Spinal cord (tissue), 9 donors: ENCODE measurements at regions not wholly inside any gene's neighbourhood (a gene's known extent, or its start where the extent isn't known, plus 50 kb on each side); places are given as distances from the start of the nearest gene placed in this dataset.
"Not testable (repeated sequence)": the region's sequence is repeated elsewhere in the genome, so short reads cannot be mapped to it uniquely, and the experiment has no call there.

Experiments used
- DNase-seq, 6 donors: peaks; one replicate each; pipeline versions ENCODE4 v3.0.0 to v3.0.0-alpha.2; 2013 to 2015; ENCODE audit warnings: low spot score in 6 of 6, low read depth in 4 of 6
- H3K27ac ChIP-seq: one replicate; pipeline ENCODE4 v1.5.1; 2013; ENCODE audit warnings: low read depth, low read length, control low read depth
- H3K27me3 ChIP-seq: one replicate; pipeline ENCODE4 v1.6.1; 2013; ENCODE audit warnings: low read length; ENCODE audit not compliant: control insufficient read depth, insufficient read depth
- H3K36me3 ChIP-seq: one replicate; pipeline ENCODE4 v1.6.1; 2013; ENCODE audit warnings: low read length; ENCODE audit not compliant: control insufficient read depth, insufficient read depth
- H3K4me1 ChIP-seq: one replicate; pipeline ENCODE4 v1.6.1; 2013; ENCODE audit warnings: low read length; ENCODE audit not compliant: control insufficient read depth, insufficient read depth
- H3K4me3 ChIP-seq: one replicate; pipeline ENCODE4 v1.5.1; 2013; ENCODE audit warnings: low read depth, low read length, control low read depth
- H3K9me3 ChIP-seq: one replicate; pipeline ENCODE4 v1.6.1; 2013; ENCODE audit warnings: low read length; ENCODE audit not compliant: control insufficient read depth, insufficient read depth
- WGBS: methylation state at CpG from one replicate; pipeline ENCODE4 v1.1.5; 2013; ENCODE audit warnings: missing lambda C conversion rate; ENCODE audit not compliant: insufficient coverage; 5-methylcytosine and 5-hydroxymethylcytosine counted together
- donor health status: healthy.

- 59% methylated on average over 7 of the region's 8 CpGs for WGBS
- H3K27me3 ChIP-seq = no peaks in the 10 kb centered on the region
- H3K4me3 ChIP-seq = no peak overlapping the region
- DNase-seq = no peak
- H3K27ac ChIP-seq = no peak overlapping the region
- H3K4me1 ChIP-seq = no peaks in the 10 kb centered on the region
- no peaks in the 10 kb centered on the region for H3K36me3 ChIP-seq
- H3K9me3 ChIP-seq = no peaks in the 10 kb centered on the region
Measured at GRCh38 chr1:164141797-164142196, 417.2 kb upstream of the PBX1 start.

- Histone ChIP-seq H3K4me1 (no peaks in the 10 kb centered on the region), H3K36me3 (no peaks in the 10 kb centered on the region), H3K9me3 (no peaks in the 10 kb centered on the region), H3K27me3 (no peaks in the 10 kb centered on the region), H3K27ac (no peak overlapping the region), H3K4me3 (no peak overlapping the region)
- no peak for DNase-seq
- WGBS = no CpG with 5 or more reads among the region's 1 CpG
Measured at GRCh38 chr1:164154622-164155021, 404.4 kb upstream of the PBX1 start.

- Histone ChIP-seq H3K9me3 (no peaks in the 10 kb centered on the region), H3K4me1 (no peaks in the 10 kb centered on the region), H3K27ac (no peak overlapping the region), H3K27me3 (no peaks in the 10 kb centered on the region), H3K36me3 (no peaks in the 10 kb centered on the region), H3K4me3 (no peak overlapping the region)
- peak in 2 of 6 donors; percentile 32 to 55 for DNase-seq
- WGBS = 50% methylated on average over 4 of the region's 4 CpGs
Measured at GRCh38 chr1:164155347-164155746, 403.6 kb upstream of the PBX1 start.

DNA sequence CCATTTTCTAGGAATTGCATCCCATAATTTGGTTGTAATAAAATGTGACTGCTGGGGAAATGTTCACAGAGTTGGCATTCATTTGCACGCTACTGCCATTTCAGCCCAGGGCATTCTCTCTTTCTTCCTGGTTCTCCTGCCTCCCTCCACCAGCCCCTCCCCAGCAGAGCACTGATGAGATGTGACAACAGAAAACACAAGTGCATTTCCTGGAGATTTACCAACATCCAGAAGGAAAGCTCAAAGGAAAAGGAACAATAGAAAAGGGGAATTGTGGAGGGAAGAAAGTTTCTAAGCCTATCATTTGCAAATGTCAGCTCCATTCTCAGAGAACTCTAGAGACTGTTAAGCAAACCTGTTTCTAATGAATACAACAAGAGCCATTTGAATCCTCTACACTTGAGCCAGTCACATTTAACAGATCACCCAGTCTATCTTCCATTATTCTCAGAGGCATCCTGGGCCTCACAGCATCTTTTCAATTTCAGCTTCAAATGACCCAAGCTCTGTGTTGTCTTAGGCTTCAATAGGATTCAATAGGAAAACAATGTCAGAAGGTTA lies 395.6 kb upstream of the PBX1 start:
- Histone ChIP-seq H3K4me3 (no peak overlapping the region), H3K27me3 (no peaks in the 10 kb centered on the region), H3K27ac (no peak overlapping the region), H3K9me3 (no peaks in the 10 kb centered on the region), H3K4me1 (no peaks in the 10 kb centered on the region), H3K36me3 (no peaks in the 10 kb centered on the region)
- no peak for DNase-seq
- WGBS = no CpG with 5 or more reads among the region's 1 CpG

- DNase-seq = no peak
- Histone ChIP-seq H3K27ac (no peak overlapping the region), H3K4me1 (no peaks in the 10 kb centered on the region), H3K4me3 (no peak overlapping the region), H3K27me3 (no peaks in the 10 kb centered on the region), H3K36me3 (no peaks in the 10 kb centered on the region), H3K9me3 (no peaks in the 10 kb centered on the region)
- no CpG with 5 or more reads among the region's 2 CpGs for WGBS
Measured at GRCh38 chr1:164165466-164165865, 393.5 kb upstream of the PBX1 start.

DNA sequence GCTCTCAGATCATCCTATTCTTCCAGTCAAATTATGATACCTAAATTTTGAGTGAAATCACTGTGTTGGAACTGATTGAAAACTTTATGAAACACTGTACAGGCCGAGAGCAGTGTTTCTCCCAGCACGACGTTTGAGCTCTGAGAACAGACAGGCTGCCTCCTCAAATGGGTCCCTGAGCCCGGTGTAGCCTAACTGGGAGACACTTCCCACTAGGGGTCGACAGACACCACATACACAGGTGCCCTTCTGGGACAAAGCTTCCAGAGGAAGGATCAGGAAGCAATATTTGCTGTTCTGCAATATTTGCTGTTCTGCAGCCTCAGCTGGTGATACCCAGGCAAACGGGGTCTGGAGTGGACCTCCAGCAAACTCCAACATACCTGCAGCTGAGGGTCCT lies 392.5 kb upstream of the PBX1 start:
- not testable (repeated sequence) for H3K27ac ChIP-seq, H3K4me1 ChIP-seq, H3K4me3 ChIP-seq, DNase-seq, H3K9me3 ChIP-seq, H3K36me3 ChIP-seq, H3K27me3 ChIP-seq
- 81% methylated on average over 6 of the region's 6 CpGs for WGBS

- Histone ChIP-seq H3K4me3 (no peak overlapping the region), H3K27me3 (no peaks in the 10 kb centered on the region), H3K9me3 (no peaks in the 10 kb centered on the region), H3K36me3 (no peaks in the 10 kb centered on the region), H3K4me1 (no peaks in the 10 kb centered on the region), H3K27ac (no peak overlapping the region)
- no CpG with 5 or more reads among the region's 2 CpGs for WGBS
- no peak for DNase-seq
Measured at GRCh38 chr1:164177118-164177517, 381.9 kb upstream of the PBX1 start.

DNA sequence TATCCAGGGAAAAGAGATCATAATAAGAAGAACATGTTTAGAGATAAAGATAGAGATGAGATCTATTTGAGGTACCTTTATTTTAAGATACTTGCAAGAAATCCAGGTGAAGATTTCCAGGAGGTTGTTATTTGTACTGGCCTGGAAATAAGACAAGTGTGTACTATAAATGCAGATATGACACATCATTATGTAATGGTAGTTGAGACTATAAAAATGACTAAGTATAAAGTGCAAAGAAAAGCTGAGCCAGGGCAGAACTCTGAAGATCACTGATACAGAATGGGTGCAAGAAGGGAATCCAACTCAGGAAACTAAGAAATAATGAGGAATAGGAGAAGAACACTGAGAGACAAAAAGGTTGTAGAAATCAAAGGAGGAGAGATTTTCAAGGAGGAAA lies 378.2 kb upstream of the PBX1 start:
- Histone ChIP-seq H3K27ac (no peak overlapping the region), H3K9me3 (no peaks in the 10 kb centered on the region), H3K36me3 (no peaks in the 10 kb centered on the region), H3K4me3 (no peak overlapping the region), H3K4me1 (no peaks in the 10 kb centered on the region), H3K27me3 (no peaks in the 10 kb centered on the region)
- DNase-seq = no peak

DNA sequence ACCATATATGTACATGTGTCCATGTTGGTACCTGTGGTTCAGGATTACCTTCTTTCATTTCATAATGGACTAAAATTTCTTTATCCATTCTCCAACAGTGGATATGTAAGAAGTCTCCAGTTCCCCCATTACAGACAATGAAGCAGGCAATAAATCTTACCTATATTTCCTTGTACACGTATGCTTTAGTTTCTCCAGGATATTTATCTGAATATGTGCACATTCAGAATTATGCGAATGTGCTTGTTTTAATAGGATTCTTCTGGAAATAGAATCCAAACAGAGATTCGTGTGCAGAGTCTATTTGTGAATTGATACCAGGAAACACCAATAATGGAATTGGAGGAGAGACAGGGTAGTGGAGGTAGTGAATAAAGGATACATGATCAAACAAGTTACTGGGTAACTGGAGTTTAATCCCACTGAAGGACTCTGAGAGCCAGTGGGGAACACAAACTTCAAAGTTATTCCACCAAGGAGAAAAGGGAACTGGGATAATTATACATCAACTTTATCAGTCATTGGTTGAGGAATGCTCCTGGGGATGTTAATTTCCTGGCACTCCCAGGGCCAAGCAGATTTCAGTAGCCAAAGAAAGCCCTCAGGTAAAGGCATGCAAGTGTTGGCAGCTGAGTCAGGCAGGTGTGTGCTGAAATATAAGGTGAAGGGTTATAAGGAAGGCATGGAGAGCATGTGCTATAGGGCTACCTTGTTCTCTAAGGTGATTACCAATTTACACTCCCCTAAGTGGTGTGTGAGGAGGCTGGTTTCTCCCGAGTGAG lies 374.9 kb upstream of the PBX1 start:
- Histone ChIP-seq H3K27me3 (no peaks in the 10 kb centered on the region), H3K36me3 (no peaks in the 10 kb centered on the region), H3K27ac (no peak overlapping the region), H3K4me3 (no peak overlapping the region), H3K4me1 (no peaks in the 10 kb centered on the region), H3K9me3 (no peaks in the 10 kb centered on the region)
- WGBS = 100% methylated on average over 2 of the region's 4 CpGs
- DNase-seq = no peak

GRCh38 chr1:164186881-164187280 lies 372.1 kb upstream of the PBX1 start:
- no peak for DNase-seq
- Histone ChIP-seq H3K4me1 (no peaks in the 10 kb centered on the region), H3K36me3 (no peaks in the 10 kb centered on the region), H3K4me3 (no peak overlapping the region), H3K9me3 (no peaks in the 10 kb centered on the region), H3K27me3 (no peaks in the 10 kb centered on the region), H3K27ac (no peak overlapping the region)
- 57% methylated on average over 1 of the region's 5 CpGs for WGBS
